ENCODE measurements at regions not wholly inside any gene's neighbourhood (a gene's known extent, or its start where the extent isn't known, plus 50 kb on each side); places are given as distances from the start of the nearest gene placed in this dataset.

- no peak overlapping the region for H3K4me3 Mint-ChIP-seq
- TF ChIP-seq CTCF (conservative IDR thresholded peaks at IDR 0.05) = no peak
- Histone ChIP-seq H3K27ac (ENCODE audit: low read depth, low read length) (no peak overlapping the region), H3K9me3 (ENCODE audit: control insufficient read depth, low read length) (no peaks in the 10 kb centered on the region), H3K4me1 (ENCODE audit: control insufficient read depth, insufficient read depth, low read length) (no peaks in the 10 kb centered on the region), H3K27me3 (ENCODE audit: control insufficient read depth, insufficient read depth, low read length, poor library complexity, severe bottlenecking) (peaks cover 6% of the 10 kb centered on the region), H3K36me3 (ENCODE audit: control insufficient read depth, insufficient read depth, low read length) (no peaks in the 10 kb centered on the region), H3K9ac (ENCODE audit: extremely low read depth, low read length, poor library complexity, severe bottlenecking) (no peak overlapping the region), H3K4me3 (ENCODE audit: low read length) (no peak overlapping the region)
- peaks cover 2% of the 10 kb centered on the region for H3K27me3 Mint-ChIP-seq (ENCODE audit: insufficient read depth)
- WGBS, 2 experiments (ENCODE audit: insufficient coverage in 1 of 2, insufficient read length in 1 of 2) = 83 to 89% methylated on average over 3 to 5 of the region's 5 CpGs
- H3K27ac Mint-ChIP-seq = no peak overlapping the region
- no peak for DNase-seq
- H3K9me3 Mint-ChIP-seq = no peaks in the 10 kb centered on the region
- H3K36me3 Mint-ChIP-seq (ENCODE audit: low read depth) = no peaks in the 10 kb centered on the region
- H3K4me1 Mint-ChIP-seq = peaks cover 2% of the 10 kb centered on the region
These were observed 64.2 kb upstream of the RPL34 start for GRCh38 chr4:108556166-108556565.

- H3K36me3 Mint-ChIP-seq (ENCODE audit: low read depth) = no peaks in the 10 kb centered on the region
- Histone ChIP-seq H3K27me3 (ENCODE audit: control insufficient read depth, insufficient read depth, low read length, poor library complexity, severe bottlenecking) (peaks cover 6% of the 10 kb centered on the region), H3K9ac (ENCODE audit: extremely low read depth, low read length, poor library complexity, severe bottlenecking) (no peak overlapping the region), H3K4me3 (ENCODE audit: low read length) (no peak overlapping the region), H3K36me3 (ENCODE audit: control insufficient read depth, insufficient read depth, low read length) (no peaks in the 10 kb centered on the region), H3K4me1 (ENCODE audit: control insufficient read depth, insufficient read depth, low read length) (no peaks in the 10 kb centered on the region), H3K27ac (ENCODE audit: low read depth, low read length) (no peak overlapping the region), H3K9me3 (ENCODE audit: control insufficient read depth, low read length) (no peaks in the 10 kb centered on the region)
- H3K27me3 Mint-ChIP-seq (ENCODE audit: insufficient read depth) = peaks cover 2% of the 10 kb centered on the region
- H3K27ac Mint-ChIP-seq = no peak overlapping the region
- 87 to 92% methylated on average over 1 of the region's 1 CpG for WGBS, 2 experiments (ENCODE audit: insufficient coverage in 1 of 2, insufficient read length in 1 of 2)
- peaks cover 2% of the 10 kb centered on the region for H3K4me1 Mint-ChIP-seq
- H3K9me3 Mint-ChIP-seq = no peaks in the 10 kb centered on the region
- no peak for DNase-seq
- TF ChIP-seq CTCF (conservative IDR thresholded peaks at IDR 0.05) = no peak
- H3K4me3 Mint-ChIP-seq = no peak overlapping the region
These were observed 64.7 kb upstream of the RPL34 start for GRCh38 chr4:108555701-108556100.

- no peaks in the 10 kb centered on the region for H3K36me3 ChIP-seq (ENCODE audit: control insufficient read depth, insufficient read depth, low read length)
- no peak overlapping the region for H3K27ac Mint-ChIP-seq
- peaks cover 13% of the 10 kb centered on the region for H3K9me3 Mint-ChIP-seq
- DNase-seq = no peak
- no peak overlapping the region for H3K4me3 ChIP-seq (ENCODE audit: low read length)
- H3K36me3 Mint-ChIP-seq (ENCODE audit: low read depth) = no peaks in the 10 kb centered on the region
- H3K27me3 Mint-ChIP-seq (ENCODE audit: insufficient read depth) = no peaks in the 10 kb centered on the region
- H3K9me3 ChIP-seq (ENCODE audit: control insufficient read depth, low read length) = no peaks in the 10 kb centered on the region
- H3K4me1 Mint-ChIP-seq = no peaks in the 10 kb centered on the region
- H3K9ac ChIP-seq (ENCODE audit: extremely low read depth, low read length, poor library complexity, severe bottlenecking) = no peak overlapping the region
- no peaks in the 10 kb centered on the region for H3K4me1 ChIP-seq (ENCODE audit: control insufficient read depth, insufficient read depth, low read length)
- H3K4me3 Mint-ChIP-seq = no peak overlapping the region
- no peak for TF ChIP-seq CTCF (conservative IDR thresholded peaks at IDR 0.05)
- H3K27me3 ChIP-seq (ENCODE audit: control insufficient read depth, insufficient read depth, low read length, poor library complexity, severe bottlenecking) = no peaks in the 10 kb centered on the region
- no peak overlapping the region for H3K27ac ChIP-seq (ENCODE audit: low read depth, low read length)
These were observed 72.7 kb upstream of the RPL34 start for GRCh38 chr4:108547682-108548081.

All from endodermal cell (in vitro differentiated cells).